SK-N-SH treated with all-trans-retinoic acid at 6 μM for 48 hours (cell line): ENCODE measurements at regions not wholly inside any gene's neighbourhood (a gene's known extent, or its start where the extent isn't known, plus 50 kb on each side); places are given as distances from the start of the nearest gene placed in this dataset.

Experiments used
- ARNTL ChIP-seq: fragments of 450-650 bp; formaldehyde crosslinking; IDR thresholded peaks from 2 replicates; pipeline ENCODE4 v1.5.0; 2020; ENCODE audit warnings: low read depth, mild to moderate bottlenecking, moderate library complexity, borderline replicate concordance
- GLIS3 ChIP-seq: fragments of 250-450 bp; sonication (Bioruptor Pico); IDR thresholded peaks from 2 replicates; pipeline ENCODE4 v1.5.0; 2020; ENCODE audit warnings: mild to moderate bottlenecking, moderate library complexity
- PPARA ChIP-seq: fragments of 250-450 bp; sonication (Bioruptor Pico); IDR thresholded peaks from 2 replicates; pipeline ENCODE4 v1.5.0; 2020; ENCODE audit warnings: mild to moderate bottlenecking, borderline replicate concordance
- RARB ChIP-seq: fragments of 250-450 bp; sonication (Bioruptor Pico); IDR thresholded peaks from 2 replicates; pipeline ENCODE4 v1.8.0; 2021; ENCODE audit warnings: mild to moderate bottlenecking, moderate library complexity
- ZFP3 ChIP-seq: fragments of 250-450 bp; sonication (Bioruptor Pico); IDR thresholded peaks from 2 replicates; pipeline ENCODE4 v1.5.0; 2020; ENCODE audit warnings: mild to moderate bottlenecking, moderate library complexity
- ZNF70 ChIP-seq: fragments of 450-650 bp; formaldehyde crosslinking; IDR thresholded peaks from 2 replicates; pipeline ENCODE4 v1.5.0; 2020; ENCODE audit warnings: mild to moderate bottlenecking, moderate library complexity
- TF ChIP-seq, protein P1 (sequence below): fragments of 250-450 bp; sonication (Bioruptor Pico); IDR thresholded peaks from 2 replicates; pipeline ENCODE4 v1.8.0; 2020; ENCODE audit warnings: mild to moderate bottlenecking, moderate library complexity, borderline replicate concordance
- TF ChIP-seq, protein P2 (sequence below): fragments of 250-450 bp; sonication (Bioruptor Pico); IDR thresholded peaks from 2 replicates; pipeline ENCODE4 v1.5.1; 2020; ENCODE audit warnings: low read depth, mild to moderate bottlenecking, moderate library complexity

GRCh38 chr5:93294199-93294598 lies 286.8 kb downstream of the NR2F1-AS1 start:
- TF ChIP-seq PPARA (CRISPR knock-in tag) (no peak), RARB (CRISPR knock-in tag) (no peak), ARNTL (no peak), ZFP3 (CRISPR knock-in tag) (no peak), ZNF70 (CRISPR knock-in tag) (no peak), GLIS3 (CRISPR knock-in tag) (no peak)
- TF ChIP-seq, protein P1, sequence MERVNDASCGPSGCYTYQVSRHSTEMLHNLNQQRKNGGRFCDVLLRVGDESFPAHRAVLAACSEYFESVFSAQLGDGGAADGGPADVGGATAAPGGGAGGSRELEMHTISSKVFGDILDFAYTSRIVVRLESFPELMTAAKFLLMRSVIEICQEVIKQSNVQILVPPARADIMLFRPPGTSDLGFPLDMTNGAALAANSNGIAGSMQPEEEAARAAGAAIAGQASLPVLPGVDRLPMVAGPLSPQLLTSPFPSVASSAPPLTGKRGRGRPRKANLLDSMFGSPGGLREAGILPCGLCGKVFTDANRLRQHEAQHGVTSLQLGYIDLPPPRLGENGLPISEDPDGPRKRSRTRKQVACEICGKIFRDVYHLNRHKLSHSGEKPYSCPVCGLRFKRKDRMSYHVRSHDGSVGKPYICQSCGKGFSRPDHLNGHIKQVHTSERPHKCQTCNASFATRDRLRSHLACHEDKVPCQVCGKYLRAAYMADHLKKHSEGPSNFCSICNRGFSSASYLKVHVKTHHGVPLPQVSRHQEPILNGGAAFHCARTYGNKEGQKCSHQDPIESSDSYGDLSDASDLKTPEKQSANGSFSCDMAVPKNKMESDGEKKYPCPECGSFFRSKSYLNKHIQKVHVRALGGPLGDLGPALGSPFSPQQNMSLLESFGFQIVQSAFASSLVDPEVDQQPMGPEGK (CRISPR knock-in tag): no peak
- TF ChIP-seq, protein P2, sequence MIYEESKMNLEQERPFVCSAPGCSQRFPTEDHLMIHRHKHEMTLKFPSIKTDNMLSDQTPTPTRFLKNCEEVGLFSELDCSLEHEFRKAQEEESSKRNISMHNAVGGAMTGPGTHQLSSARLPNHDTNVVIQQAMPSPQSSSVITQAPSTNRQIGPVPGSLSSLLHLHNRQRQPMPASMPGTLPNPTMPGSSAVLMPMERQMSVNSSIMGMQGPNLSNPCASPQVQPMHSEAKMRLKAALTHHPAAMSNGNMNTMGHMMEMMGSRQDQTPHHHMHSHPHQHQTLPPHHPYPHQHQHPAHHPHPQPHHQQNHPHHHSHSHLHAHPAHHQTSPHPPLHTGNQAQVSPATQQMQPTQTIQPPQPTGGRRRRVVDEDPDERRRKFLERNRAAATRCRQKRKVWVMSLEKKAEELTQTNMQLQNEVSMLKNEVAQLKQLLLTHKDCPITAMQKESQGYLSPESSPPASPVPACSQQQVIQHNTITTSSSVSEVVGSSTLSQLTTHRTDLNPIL (CRISPR knock-in tag): no peak
